ENCODE measurements at regions not wholly inside any gene's neighbourhood (a gene's known extent, or its start where the extent isn't known, plus 50 kb on each side); places are given as distances from the start of the nearest gene placed in this dataset.

- no peak for TF ChIP-seq CTCF (IDR thresholded peaks at IDR 0.05; ENCODE audit: low read depth, low read length)
- TF ChIP-seq EZH2phosphoT487 (IDR thresholded peaks at IDR 0.05; ENCODE audit: low read depth) = no peak
These were observed 75.3 kb upstream of the JAG1 start for GRCh38 chr20:10749084-10749483.

Measured in OCI-LY3 (cell line).